ENCODE measurements at regions not wholly inside any gene's neighbourhood (a gene's known extent, or its start where the extent isn't known, plus 50 kb on each side); places are given as distances from the start of the nearest gene placed in this dataset.
A peak's percentile ranks its signal among the peaks of the same experiment; 100 is the strongest.
"Not testable (repeated sequence)": the region's sequence is repeated elsewhere in the genome, so short reads cannot be mapped to it uniquely, and the experiment has no call there.

- no peak for DNase-seq
Observed at GRCh38 chr14:71165121-71166031, 258.1 kb downstream of the PCNX1 start.

GRCh38 chr14:71166180-71166837, 259.1 kb downstream of the PCNX1 start:
- no peak for DNase-seq

GRCh38 chr14:71167325-71167950, 260.2 kb downstream of the PCNX1 start:
- not testable (repeated sequence) for DNase-seq

- peak in 1 of 5 donors; percentile 54 for DNase-seq
Observed at GRCh38 chr14:71168161-71168560, 260.9 kb downstream of the PCNX1 start.

GRCh38 chr14:71168564-71169427, 261.5 kb downstream of the PCNX1 start:
- DNase-seq = peak in 1 of 5 donors; percentile 15

GRCh38 chr14:71169861-71170260, 262.6 kb downstream of the PCNX1 start:
- DNase-seq = no peak

- no peak for DNase-seq
Observed at GRCh38 chr14:71175491-71175890, 268.2 kb downstream of the PCNX1 start.

GRCh38 chr14:71179066-71179465, 271.8 kb downstream of the PCNX1 start:
- no peak for DNase-seq

GRCh38 chr14:71180397-71180796, 273.1 kb downstream of the PCNX1 start:
- DNase-seq = no peak

- DNase-seq = no peak
Observed at GRCh38 chr14:71181215-71182003, 274.1 kb downstream of the PCNX1 start.

GRCh38 chr14:71183876-71184689, 276.8 kb downstream of the PCNX1 start:
- DNase-seq = no peak

- DNase-seq = no peak
Observed at GRCh38 chr14:71185637-71186036, 278.4 kb downstream of the PCNX1 start.

- no peak for DNase-seq
Observed at GRCh38 chr14:71187633-71188356, 280.5 kb downstream of the PCNX1 start.

- DNase-seq = no peak
Observed at GRCh38 chr14:71190770-71191374, 283.6 kb downstream of the PCNX1 start.

GRCh38 chr14:71193663-71194062, 286.4 kb downstream of the PCNX1 start:
- no peak for DNase-seq

- no peak for DNase-seq
Observed at GRCh38 chr14:71194251-71194650, 287.0 kb downstream of the PCNX1 start.

- no peak for DNase-seq
Observed at GRCh38 chr14:71196921-71197320, 289.7 kb downstream of the PCNX1 start.

- DNase-seq = no peak
Observed at GRCh38 chr14:71198687-71199086, 291.4 kb downstream of the PCNX1 start.

- no peak for DNase-seq
Observed at GRCh38 chr14:71201840-71202239, 294.6 kb downstream of the PCNX1 start.

- DNase-seq = no peak
Observed at GRCh38 chr14:71202881-71203280, 295.6 kb downstream of the PCNX1 start.

Measured in T-helper 1 cell (primary cell).